GM18508 (cell line): ENCODE measurements at regions not wholly inside any gene's neighbourhood (a gene's known extent, or its start where the extent isn't known, plus 50 kb on each side); places are given as distances from the start of the nearest gene placed in this dataset.

ENCODE experiments used
- ATAC-seq: cut with Tn5 transposase; IDR thresholded peaks from one replicate; pipeline ENCODE4 v1.9.1; 2021; ENCODE audit warnings: moderate number of reproducible peaks; ENCODE audit not compliant: insufficient read depth, unreplicated experiment

- no peak for ATAC-seq
Measured at GRCh38 chr3:181660337-181660736, 51.4 kb upstream of the SOX2 start.

DNA sequence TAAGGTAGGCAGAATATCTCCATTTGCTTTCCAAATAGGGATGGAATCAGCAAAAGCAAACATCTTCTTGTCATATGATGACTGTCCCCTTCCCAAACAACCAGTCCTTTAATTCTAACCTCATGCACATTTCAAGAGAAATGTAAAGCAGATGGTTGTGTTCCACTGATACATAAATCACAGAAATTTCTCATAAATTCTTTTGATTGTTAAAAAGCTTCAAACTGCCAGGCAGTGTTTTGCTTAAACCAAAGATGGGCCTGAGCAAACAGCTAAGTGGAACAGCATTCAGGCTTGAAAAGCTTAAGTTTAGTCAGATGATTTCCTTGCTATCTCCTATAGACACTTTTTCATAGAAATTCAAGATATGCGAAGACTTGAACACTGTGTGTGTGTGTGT, 74.3 kb upstream of the SOX2 start:
- ATAC-seq: no peak

DNA sequence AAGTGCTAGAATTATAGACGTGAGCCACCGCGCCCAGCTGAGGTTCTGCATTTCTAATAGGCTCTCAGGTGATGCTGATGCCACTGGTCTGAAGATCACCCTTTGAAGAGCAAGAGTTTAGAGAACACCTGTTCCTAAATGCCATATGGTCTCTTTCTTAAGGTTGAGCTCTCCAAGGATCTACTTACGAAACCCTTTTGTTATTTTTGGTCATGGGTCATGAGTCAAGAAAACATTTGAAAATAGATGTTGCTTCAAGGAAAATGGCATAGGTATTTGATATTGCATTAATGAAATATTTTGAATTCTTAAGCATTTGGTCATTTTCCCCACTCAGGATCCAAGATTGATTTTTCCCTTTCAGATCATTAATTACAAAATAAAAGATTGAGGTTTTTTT, 74.7 kb upstream of the SOX2 start:
- no peak for ATAC-seq

- no peak for ATAC-seq
Measured at GRCh38 chr3:181635141-181635540, 76.6 kb upstream of the SOX2 start.

GRCh38 chr3:181633556-181633955, 78.2 kb upstream of the SOX2 start:
- ATAC-seq: no peak

- no peak for ATAC-seq
Measured at GRCh38 chr3:181631901-181632300, 79.8 kb upstream of the SOX2 start.

GRCh38 chr3:181630853-181631252, 80.9 kb upstream of the SOX2 start:
- ATAC-seq: no peak

- ATAC-seq: no peak
Measured at GRCh38 chr3:181629711-181630110, 82.0 kb upstream of the SOX2 start.

GRCh38 chr3:181629029-181629428, 82.7 kb upstream of the SOX2 start:
- no peak for ATAC-seq

DNA sequence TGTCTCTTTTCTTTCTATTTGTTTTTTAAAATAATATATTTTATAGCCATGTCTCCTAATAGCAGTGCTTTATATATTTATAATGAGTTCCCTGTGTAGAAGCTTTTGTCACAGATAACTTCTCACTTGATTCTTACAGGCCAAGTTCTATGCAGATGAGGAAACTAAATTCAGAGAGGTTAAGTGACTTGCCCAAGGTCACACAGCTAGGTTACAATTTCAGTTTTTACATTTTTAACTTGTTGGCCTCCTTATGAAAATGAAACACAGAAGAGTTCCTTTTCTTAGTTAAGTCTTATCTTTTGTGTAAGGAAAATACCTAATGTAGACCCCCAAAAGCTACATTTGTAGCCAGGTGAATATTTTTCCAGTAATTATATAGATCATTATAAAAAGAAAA, 83.3 kb upstream of the SOX2 start:
- ATAC-seq: no peak

DNA sequence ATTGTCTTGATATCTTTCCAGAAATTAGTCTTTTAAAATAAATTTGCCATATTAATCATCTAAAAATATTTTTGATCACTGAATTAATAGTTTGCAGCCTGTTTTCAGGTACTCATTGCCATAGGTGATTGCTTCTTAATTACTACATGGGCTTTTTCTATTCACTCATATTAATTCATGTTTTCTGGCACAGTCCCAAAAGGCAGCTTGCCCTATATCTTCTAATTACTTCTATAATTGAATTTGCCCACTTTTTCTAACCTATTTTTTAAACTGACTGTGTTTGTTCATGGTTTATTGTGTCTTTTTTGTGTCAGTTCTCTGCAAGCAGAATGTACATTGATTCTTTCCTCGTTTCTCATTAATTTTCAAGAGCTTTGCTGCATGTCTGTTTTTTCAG, 85.7 kb upstream of the SOX2 start:
- no peak for ATAC-seq

GRCh38 chr3:181623924-181624694, 87.6 kb upstream of the SOX2 start:
- no peak for ATAC-seq

- ATAC-seq: no peak
Measured at GRCh38 chr3:181622365-181622764, 89.4 kb upstream of the SOX2 start.

GRCh38 chr3:181619897-181620296, 91.8 kb upstream of the SOX2 start:
- ATAC-seq: no peak

- ATAC-seq: no peak
Measured at GRCh38 chr3:181618260-181618659, 93.5 kb upstream of the SOX2 start.

DNA sequence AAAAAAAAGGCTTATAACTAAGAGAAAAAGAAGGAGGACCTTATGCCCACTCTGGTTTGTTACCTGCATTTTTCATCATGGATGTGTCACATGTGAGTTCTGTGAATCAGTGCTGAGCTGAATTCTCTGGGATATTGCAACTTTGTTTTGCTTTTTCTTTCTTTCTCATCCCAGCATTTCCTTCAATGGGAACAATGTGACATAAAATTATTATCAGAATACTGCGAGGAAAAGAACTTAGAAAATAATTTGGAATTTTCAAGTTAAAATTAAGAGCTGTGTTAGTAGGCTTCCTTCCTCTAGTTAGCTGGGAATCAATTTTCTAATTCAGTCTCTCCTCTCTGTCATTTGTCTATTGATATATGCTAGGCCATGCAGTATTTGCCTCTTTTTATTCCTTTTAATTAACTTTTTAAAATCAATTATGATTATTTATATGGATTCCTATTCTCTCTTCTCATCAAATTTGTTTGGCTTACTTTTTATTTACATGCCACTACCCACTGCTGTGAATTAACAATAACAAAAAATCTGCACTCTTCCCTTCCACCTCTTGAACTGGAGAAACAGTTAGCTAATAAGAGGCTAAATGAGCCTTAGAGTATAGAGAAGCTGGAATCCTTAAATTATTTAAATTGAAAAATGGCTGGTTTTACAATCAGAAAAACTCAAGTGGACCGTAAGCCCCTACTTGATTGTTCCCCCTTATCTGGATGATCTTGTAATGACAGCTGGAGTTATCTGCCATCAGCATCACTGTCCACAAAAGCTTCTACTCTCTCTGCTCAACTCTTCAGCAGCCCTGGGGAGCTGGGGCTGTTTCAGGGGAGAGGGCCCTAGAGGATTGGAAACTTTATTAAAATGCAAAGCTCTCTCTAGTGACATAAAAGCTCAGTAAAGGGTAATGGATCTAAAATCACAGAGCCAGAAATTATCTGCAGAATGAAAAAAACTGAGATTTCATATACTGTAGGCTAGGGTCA, 95.3 kb upstream of the SOX2 start:
- ATAC-seq: no peak

GRCh38 chr3:181615666-181616065, 96.1 kb upstream of the SOX2 start:
- ATAC-seq: no peak

DNA sequence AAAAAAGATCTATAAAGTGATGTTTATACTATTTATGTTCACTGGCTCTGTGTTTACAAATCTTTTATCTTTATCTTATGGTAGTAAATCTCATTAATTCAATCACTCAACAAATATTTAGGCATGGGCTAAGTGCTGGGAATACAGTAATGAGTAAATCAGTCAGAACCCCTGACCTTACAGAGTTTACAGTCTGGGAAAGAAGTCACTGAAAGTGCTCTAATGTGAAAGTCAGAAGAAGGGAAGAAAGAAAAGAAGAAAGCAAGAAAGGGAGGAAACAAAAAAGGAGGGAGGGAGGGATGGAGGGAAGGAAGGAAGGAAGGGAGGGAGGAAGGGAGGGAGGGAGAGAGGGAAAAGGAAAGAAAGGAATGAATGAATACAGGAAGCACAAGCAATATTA, 96.8 kb upstream of the SOX2 start:
- ATAC-seq: no peak

GRCh38 chr3:181613813-181614212, 97.9 kb upstream of the SOX2 start:
- no peak for ATAC-seq

DNA sequence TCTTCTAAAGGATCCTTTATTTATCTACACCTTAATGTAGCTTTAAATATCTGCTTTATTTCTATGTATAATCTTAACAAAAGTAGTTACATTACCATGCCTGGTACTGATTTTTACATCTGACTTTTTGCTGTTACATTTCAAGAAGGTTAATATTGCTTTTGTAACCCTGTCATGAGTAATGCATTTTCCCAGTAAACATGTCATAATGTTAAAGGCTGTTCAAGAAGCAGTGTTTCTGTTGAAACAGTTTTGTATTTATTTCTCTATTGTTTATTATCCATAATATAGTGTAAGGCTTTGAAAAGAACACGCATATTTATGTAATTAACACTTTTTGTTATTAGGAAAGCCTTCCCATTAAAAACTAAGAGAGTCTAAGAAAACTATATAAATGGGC, 98.5 kb upstream of the SOX2 start:
- no peak for ATAC-seq

DNA sequence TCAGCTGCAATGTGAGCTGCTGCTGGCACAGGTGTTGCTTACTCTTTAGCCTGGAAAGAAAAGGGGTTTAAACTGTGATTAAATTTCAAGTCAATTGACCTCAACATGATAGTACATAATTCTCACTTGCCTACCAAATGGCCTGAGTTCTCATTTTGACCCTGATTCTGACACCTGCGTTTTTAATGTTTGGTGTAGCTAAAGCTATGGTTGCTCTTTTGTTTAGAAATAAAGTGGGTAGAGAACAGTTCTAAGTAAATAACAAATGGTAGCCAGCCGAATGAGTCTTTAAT, 100.8 kb upstream of the SOX2 start:
- no peak for ATAC-seq
